GM12874 (cell line): ENCODE measurements at regions not wholly inside any gene's neighbourhood (a gene's known extent, or its start where the extent isn't known, plus 50 kb on each side); places are given as distances from the start of the nearest gene placed in this dataset.

Experiments
- CTCF ChIP-seq: IDR thresholded peaks from 2 replicates; pipeline ENCODE4 v1.5.1; 2011; ENCODE audit warnings: low read depth, mild to moderate bottlenecking, control low read depth, low read length, moderate library complexity; ENCODE audit not compliant: insufficient read depth

- no peak for TF ChIP-seq CTCF
Observed at GRCh38 chr2:18232731-18233438, 327.6 kb downstream of the RDH14 start.

- no peak for TF ChIP-seq CTCF
Observed at GRCh38 chr2:18230668-18231067, 329.8 kb downstream of the RDH14 start.

- no peak for TF ChIP-seq CTCF
Observed at GRCh38 chr2:18219676-18220075, 340.8 kb downstream of the RDH14 start.

GRCh38 chr2:18218160-18218933 is 339.9 kb downstream of the KCNS3 start:
- TF ChIP-seq CTCF, result no peak

- no peak for TF ChIP-seq CTCF
Observed at GRCh38 chr2:18214936-18215335, 336.5 kb downstream of the KCNS3 start.

GRCh38 chr2:18213986-18214385 is 335.5 kb downstream of the KCNS3 start:
- no peak for TF ChIP-seq CTCF

- TF ChIP-seq CTCF, result no peak
Observed at GRCh38 chr2:18209934-18210639, 331.6 kb downstream of the KCNS3 start.
